ENCODE measurements at regions not wholly inside any gene's neighbourhood (a gene's known extent, or its start where the extent isn't known, plus 50 kb on each side); places are given as distances from the start of the nearest gene placed in this dataset.
"Not testable (repeated sequence)": the region's sequence is repeated elsewhere in the genome, so short reads cannot be mapped to it uniquely, and the experiment has no call there.

DNA sequence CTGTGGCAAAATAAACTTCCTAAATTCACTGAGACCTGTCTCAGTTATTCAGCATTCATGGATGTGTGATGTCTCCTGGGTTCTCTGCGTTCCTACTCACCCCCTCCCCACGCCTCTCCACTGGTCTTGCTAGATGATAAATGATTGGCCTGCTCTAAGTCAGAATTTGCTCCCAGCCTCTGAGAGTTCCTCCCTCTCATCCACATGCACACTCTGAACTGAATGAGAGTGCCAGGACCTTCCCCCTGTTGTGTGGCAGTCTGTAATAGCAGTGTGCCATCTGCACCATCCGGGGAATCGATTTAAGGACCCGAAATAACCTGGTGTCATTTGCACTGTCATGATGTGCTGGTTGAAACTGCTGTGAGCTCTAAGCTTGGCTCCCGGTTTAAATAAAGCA lies 135.8 kb upstream of the AFDN start:
- DNase-seq, result no peak

DNA sequence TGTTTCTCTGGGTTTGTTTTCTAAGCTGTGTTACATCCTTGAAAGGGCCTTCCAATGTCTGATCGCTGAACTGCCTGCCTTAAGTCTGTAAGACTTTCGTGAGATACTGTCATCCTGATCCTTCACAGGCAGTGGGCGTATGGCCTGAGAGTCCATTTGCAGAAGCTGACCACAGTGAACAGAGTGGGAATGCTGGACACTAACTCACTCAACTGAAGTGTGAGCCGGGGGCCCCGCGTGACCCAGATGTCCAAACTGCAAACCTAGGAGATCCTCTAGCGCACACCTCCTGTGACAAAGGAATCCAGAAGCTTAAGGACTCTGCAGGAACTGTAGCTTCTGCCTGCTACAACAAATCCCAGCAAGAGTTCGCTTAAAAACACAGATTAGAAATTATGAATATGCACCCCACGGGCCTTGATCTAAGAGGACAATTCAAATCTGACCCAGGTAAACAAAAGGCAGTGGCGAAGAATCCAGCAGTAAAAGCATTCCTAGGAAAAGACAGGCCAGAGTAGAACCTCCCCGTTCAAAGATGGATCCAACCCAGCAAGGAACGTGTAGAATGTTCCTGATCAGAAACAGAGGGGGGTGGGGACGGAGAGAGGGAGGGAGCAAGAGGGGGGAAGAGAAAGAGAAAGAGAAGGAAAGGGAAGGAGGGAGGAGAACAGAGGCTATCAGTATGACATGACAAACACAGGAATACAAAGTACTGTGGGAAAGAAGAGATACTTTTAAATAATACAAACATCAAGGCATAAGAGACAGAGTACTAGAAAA lies 135.0 kb upstream of the AFDN start:
- no peak for DNase-seq

DNA sequence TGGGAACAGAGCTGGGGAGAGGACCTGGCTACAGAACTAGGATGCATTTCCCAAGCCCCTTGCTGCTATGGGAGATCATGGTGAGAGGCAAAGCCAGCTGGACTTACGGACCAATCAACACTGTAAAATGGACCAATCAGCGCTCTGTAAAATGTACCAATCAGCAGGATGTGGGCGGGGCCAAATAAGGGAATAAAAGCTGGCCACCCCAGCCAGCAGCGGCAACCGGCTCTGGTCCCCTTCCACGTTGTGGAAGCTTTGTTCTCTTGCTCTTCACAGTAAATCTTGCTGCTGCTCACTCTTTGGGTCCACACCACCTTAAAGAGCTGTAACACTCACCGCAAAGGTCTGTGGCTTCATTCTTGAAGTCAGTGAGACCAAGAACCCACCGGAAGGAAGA lies 133.2 kb upstream of the AFDN start:
- not testable (repeated sequence) for DNase-seq

DNA sequence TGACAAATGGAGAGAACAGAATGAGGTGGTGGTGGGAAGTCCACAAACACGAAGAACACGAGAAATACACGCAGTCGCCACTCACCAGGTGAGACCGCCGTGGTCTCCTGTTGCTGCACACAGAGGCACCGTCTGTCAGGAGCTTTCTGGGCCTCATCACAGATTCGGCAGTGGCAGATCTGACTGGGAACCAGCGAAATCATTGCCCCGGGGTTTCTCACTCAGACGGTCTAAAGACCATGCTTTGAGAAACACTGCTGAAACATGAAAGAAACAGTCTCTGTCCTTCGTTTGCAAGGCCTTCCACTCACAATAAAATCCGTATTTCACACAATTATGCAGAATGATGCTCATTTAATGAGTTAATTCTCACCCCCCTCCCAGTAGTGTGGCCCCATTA lies 130.9 kb upstream of the AFDN start:
- no peak for DNase-seq

DNA sequence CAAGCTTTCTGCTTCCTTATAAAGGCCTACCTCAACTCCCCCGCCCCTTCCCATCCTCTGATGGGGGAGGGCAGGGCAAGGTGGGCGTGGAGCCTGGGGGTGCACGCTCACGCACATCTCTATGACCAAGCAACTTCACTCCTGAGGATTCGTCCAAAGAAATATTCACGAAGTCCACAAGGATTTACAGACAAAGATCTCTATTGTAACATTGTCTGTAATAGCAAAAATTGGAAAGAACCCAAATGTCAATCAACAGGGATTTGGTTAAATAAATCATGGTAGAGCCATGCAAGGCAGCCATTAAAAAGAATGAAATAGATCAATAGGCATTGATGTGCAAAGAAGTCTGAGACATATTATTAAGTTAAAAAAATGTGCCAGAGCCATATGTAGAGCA lies 130.4 kb upstream of the AFDN start:
- DNase-seq, result no peak

DNA sequence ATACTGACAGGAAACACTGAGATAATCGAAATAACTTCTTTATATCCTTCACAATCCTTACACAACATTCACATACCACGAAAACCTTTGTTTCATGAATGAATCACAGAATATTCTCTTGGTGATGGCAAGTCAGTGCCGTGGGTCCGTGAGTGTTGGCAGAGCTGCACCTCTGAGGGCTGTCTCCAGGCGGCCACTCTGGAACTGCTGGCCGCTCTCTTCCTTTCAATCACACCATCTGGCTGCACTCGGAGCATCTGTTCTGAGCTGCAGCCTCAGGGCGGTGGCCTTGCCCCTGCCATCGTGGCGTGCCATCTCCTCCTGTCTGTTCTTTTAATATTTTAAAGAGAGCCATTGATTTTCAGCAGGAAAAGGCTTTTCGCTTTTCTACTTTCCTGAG lies 129.4 kb upstream of the AFDN start:
- DNase-seq, result no peak

DNA sequence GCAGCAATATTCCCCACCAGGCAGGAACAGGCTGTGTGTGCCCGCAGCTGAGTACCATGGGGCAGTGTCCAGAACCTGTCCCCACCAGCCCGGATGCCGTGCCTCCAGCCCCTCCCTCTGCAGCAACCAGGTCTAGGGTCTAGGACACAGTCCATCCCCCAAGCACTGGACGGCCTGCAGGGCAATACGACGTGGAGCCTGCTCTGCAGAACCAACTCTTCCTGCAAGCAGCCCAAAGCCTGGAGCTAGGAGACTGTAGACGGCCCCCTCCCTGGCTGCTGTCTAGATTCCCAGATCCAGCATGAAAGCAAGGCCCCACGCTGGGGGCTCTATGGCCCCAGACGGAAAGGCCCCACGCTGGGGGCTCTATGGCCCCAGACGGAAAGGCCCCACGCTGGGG lies 128.2 kb upstream of the AFDN start:
- DNase-seq, result no peak

DNA sequence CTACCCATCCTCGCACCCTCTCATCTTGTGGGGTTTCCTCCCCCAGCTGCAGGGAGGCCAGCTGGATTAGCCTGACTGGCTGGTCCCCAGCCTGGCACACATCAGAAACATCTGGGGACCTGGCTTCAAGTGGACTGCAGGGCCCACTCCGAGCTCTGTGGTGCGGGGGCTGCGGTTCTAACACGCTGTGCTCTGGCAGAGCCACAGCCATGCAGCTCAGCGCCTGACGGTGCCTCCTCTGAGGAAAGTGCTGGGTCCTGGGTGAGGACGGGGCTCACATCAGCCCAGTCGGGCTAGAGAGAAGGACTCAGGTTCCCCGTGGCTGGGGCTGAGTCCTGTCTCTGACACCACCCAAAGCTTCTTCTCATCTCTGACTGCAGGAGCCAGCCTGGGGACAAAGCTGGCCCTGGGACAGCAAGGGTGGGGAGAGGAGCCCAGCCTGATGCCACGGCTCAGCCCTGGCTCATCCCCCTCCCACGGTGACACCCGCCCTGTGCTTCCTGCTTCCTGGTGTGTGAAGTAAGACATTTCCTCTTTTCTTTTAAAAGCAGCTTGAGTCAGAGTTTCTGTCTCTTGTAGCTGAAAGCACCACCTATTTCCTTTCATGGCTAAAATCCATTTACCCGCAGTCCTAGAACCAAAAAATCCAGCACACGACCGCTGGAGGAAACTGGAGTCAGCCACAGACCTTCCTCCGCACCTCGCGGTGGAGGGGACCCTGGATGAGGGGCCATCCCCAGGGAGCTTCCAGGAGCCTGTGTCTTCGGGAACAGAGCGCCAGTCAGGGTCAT lies 127.4 kb upstream of the AFDN start:
- DNase-seq, result no peak

DNA sequence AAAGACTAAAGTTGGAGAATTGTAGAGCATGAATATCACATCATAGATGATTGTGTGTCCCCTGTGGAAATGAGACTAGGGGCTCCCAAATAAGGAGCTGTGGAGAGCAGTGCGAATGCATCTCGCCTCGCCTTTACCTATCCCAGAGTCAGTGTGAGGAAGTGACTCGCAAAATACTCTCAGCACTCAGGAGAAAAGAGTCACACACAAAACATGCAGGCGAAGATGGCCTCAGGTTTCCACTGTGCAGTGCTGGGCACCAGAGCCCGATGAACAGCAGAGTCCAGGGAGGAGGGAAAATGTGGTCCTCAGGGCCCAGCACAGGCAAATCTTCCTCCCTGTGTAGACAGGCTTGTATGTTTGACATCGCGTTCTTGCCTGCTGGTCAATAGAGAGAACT lies 126.5 kb upstream of the AFDN start:
- DNase-seq, result no peak

DNA sequence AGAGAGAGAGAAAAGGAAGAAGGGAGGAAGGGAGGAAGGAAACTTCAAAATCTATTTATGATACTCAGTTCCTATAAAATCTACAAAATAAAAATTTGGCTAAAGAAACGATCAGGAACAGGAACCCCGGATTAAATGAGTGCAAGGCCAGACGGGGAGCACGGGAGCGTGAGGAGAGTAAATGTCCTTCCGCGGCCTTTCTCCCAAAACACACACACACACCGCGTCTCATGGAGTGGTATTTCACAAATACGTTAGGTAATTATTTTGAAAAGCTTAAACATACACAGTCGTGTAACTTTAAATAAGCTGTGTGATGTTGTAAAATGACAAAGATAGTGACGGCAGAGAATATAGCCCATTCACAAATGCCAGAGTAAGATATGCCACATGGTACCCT lies 125.7 kb upstream of the AFDN start:
- no peak for DNase-seq

DNA sequence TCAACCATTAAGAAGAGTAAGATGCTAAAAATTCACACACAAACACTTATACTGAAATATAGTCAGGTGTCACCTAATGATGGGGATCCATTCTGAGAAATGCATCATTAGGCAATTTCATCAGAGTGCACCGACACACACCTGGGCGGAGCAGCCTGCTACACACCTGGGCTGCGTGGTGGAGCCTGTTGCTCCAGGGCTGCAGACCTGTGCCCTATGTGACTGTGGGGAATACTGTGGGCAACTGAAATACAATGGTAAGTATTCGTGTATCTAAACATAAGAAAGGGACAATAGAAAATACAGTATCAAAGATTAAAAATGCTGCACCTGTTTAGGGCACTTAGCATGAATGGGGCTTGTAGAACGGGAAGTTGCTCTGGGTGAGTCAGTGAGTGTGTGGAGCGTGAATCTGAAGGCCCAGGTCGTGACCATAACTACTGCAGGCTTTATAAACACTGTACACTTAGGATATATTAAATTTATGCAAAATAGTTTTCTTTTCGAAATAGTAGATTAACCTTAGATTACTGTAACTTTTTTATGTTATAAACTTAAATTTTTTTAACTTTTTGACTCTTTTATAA lies 124.4 kb upstream of the AFDN start:
- DNase-seq, result no peak

DNA sequence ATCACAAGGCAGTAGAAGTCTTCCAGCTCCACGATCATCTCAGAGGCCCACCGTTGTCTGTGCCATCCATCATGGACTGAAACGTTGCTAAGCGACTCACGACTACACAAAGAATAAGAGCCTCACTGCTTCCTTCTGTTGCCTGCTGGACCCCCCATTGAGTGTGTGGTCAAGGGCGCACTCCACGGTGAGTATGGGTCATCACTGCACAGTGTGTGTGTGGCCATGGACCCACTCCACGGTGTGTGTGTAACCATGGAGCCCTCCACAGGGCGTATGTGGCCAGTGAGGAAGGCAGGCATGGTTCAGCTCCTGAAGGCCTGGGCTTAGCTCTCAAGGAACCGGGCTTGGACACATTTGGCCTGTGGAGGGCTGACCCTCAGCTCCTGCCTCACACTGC lies 123.4 kb upstream of the AFDN start:
- no peak for DNase-seq

DNA sequence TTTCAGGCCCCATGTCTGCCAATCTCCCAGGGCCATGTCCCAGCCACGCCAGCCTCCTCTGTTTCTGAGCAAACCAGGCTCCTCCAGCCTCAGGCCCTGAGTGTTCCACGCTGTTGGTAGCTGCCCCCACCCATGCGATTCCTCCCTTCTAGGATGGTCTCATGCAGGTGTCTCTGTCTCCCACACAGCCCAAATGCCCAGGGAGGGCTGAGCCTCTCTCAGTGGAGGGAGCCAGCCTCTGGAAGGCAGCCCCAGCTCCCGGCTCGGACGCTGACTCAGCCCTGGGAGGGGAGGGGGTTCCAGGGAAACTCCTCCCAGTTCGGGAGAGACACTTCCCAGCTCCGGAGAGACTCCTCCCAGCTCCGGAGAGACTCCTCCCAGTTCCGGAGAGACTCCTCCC lies 122.9 kb upstream of the AFDN start:
- no peak for DNase-seq

DNA sequence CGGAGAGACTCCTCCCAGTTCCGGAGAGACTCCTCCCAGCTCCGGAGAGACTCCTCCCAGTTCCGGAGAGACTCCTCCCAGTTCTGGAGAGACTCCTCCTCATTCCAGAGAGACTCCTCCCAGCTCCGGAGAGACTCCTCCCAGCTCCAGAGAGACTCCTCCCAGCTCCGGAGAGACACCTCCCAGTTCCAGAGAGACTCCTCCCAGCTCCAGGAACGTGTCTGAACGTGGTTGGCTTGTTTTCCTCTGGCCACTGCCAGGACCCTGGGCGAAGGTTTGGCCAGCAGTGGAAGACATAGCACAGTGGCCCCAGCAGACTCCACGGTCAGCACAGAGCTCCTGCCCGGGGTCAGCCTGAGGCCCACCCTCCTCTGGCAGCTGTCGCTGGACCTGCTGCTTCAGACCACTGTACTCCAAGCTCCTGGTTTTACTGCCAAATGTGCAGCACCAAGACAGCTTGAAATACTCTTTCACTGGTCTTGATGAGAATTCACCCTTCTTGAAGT lies 122.3 kb upstream of the AFDN start:
- DNase-seq, result no peak

DNA sequence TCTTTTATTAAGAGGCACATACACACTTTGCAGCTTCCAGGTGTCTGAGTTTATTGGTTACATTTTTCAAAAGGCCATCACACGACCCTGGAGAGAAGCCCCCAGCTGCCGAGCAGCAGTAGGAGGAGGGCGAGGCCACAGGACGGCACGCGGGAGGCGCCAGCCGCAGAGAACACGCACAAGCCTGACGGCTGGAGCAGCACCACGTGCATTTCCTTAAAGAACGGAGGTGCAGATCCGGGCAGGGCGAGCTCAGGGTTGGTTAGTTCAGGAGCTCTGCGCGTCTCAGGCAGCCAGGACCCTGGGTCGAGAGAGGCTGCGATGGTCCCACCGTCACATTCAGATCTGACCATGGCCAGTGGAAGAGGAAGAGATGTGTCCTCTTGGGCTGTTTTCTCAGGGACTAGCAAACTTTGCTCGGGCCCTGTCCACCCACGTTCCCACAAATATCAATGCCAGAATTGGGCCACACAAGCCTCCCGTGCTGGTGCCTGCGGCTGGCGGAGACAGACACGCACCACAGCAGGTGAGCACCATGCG lies 121.4 kb upstream of the AFDN start:
- no peak for DNase-seq

DNA sequence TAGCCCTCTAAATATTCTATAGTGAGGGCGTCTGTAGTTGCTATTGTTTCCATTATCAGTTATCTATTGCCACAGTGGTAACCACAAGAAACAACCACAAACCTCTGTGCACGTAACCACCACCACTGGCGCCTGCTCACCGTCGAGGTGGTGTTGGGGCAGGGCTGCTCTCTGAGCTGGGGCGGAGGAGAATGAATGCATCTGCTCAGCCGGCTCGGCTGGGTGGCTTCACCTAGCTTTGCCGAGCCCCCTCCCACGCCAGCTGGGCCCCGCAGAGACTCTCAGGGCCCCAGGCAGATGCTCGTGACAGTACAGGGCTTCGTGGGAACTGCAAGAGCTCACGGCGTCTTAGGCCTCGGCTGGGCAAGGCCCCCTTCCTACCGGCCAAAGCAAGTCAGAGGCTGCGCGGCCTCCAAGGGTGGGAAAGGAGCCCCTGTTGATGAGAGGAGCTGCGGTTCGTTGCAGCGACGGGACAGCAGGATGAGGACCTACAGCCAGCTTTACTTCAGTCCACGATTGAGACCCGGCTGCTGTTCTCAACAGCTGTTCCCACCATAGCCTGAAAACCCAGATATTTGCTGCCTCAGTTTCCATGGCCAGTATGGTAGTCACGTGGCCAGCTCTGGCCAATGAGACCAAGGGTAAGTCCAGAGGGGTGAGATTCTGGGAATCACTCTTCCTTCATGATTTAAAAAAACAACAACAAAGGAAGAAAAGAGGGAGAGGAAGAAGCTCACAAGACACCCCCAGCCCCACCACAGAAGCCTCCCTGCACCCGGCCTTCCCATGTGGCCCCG lies 120.2 kb upstream of the AFDN start:
- no peak for DNase-seq

DNA sequence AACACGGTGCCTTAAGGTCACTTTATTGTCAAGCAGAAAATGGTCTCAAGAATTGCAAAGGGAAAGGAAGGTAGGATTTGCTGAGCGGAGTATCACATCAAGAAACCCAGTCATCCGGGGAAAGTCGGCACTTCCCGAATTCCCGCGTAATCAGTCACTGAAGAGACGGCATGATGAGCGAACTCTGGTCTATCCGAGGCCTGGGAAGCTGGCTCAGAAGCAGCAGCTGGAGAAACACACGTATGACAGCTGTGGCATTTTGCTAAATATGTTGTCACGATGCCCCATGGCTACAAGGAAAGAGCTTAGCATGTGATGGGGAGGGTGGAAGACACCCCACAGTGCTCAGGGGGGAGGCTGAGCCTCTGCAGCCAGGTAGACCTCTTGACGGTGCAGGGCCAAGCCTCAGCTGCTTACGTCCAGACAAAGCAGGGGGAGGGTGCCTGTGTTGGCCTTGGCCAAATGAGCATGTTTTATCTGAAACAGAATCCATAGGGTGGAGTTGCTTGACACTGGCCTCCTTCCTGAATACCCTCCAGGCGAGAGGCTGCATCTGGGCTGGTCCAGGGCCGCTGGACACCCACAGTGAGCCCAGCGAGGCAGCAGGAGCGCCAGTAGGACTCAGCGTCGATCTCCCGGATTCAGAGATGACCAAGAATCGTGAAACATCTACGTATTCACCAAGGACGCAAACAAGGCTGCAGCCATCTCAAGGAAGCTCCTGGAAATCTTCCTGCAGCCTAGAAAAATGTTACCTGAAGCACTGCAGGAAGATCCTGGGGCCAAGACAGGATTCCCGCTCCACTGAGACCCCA lies 118.8 kb upstream of the AFDN start:
- DNase-seq, result no peak

DNA sequence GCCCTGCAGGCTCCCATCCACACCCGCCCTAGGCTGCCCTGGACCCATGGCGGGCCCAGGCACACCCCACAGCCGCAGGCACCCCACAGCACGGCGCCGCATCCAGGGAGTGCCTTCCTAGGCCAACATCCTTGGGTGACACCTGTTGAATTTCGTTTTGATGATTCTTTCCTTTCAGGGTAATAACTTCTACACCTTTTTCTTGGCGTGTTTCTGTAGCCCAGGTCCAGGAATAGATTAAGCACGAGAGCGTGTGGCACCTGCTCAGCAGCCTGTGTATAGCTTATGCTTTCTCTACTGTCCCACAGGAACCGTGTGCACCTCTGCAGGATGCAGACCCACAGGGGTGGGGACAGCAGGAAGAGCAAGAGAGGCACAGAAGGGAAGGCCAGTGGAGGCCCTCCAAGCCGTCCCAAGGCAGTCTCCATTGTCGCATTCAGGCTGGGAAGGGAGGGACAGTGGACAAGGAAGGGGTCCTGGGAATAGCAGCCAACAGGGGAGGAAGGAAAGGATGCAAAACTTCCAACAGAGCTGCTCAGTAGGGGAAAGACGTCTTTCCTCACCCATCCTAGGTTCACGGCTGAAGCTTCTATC lies 118.1 kb upstream of the AFDN start:
- no peak for DNase-seq

DNA sequence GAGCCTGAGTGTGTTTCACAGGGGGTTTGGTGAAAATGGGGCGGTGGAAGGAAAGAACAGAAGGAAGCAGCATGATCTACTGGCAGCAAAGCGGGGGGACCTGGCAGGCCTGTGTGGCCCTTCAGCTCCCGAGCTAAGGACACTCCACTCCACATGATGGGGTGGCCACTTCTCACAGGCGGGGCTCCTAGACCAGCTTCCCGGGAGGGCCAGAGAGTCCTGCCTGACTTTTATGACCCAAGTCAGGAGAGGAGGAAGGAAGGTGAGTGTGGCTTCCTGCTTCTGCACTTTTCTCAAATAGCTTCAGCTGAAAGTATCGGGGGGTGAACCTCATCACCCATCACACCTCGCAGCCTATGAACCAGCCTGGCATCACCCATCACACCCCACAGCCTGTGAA lies 117.5 kb upstream of the AFDN start:
- DNase-seq, result no peak

DNA sequence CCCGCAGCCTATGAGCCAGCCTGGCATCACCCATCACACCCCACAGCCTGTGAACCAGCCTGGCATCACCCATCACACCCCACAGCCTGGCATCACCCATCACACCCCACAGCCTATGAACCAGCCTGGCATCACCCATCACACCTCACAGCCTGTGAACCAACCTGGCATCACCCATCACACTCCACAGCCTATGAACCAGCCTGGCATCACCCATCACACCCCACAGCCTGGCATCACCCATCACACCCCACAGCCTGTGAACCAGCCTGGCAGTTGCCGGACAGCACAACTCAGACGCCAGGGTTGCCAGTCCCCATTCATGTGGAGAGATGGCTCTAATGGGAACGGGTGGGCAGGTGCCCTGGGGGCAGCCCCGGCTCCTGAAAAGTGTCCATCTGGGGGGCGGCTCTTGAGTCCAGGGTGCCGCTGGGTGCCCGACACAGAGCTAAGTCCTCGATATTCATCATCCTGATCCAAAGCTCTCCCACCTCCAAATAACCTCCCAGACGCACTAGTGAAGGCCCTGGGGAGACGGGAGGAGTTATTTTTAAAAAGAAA lies 116.9 kb upstream of the AFDN start:
- DNase-seq, result not testable (repeated sequence)

DNA sequence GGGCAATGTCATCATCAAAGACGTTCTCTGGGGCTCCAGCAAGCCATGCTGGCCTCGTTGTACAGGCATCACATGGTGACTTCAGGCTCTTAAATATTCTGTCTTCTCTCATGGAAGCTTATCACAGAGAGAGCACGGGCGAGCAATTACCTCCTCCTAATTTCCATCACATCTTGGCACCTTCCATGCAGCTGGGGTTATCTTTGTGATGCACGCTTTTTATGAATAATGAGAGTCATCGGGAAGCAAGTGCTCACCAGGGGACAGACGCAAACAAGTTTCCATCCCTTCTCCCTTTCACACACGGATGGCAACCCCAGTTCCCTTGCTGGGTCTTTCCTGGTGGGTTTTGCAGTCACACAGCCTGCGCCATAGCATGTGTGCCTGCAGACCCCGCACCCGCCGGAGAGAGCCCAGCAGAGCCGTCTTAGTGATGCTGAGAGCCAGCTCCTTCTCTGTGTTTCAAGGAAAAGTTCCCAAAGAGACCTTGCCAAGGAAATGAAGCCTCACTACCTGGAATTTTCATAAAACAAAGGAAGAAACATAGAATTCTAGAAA lies 116.3 kb upstream of the AFDN start:
- DNase-seq, result no peak
